Amniotic epithelial cell (primary cell): ENCODE measurements at regions not wholly inside any gene's neighbourhood (a gene's known extent, or its start where the extent isn't known, plus 50 kb on each side); places are given as distances from the start of the nearest gene placed in this dataset.
"Not testable (repeated sequence)": the region's sequence is repeated elsewhere in the genome, so short reads cannot be mapped to it uniquely, and the experiment has no call there.

Experiments
- DNase-seq: peaks from one replicate; pipeline ENCODE4 v3.0.0-alpha.2; 2010; ENCODE audit warnings: low read depth

DNA sequence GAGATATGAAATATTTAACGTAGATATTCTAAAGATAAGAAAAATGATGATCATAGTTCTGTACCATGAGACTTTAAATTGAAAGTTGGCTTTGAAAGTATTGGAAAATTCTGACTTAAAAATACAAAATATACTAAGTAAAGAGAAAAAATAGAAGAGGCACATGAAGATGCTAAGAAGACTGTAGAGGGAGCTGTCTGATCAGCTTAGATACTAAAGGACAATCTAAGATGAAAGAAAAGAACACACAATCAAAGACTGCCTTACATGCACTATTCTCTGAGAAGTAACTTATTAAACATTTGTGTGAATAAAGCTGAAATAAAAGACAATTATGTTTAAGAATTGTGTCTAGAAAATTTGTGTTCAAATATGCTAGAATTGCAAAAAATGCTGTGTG, 55.1 kb downstream of the RBMXL2 start:
- DNase-seq, result peak; percentile 7

DNA sequence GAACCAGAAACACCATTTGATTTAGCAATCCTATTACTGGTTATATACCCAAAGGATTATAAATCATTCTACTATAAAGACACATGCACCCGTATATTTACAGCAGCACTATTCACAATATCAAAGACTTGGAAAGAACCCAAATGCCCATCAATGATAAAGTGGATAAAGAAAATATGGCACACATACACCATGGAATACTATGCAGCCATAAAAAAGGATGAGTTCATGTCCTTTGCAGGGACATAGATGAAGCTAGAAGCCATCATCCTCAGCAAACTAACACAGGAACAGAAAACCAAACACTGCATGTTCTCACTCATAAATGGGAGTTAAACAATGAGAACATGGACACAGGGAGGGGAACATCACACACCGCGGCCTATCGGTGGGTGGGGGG, 61.3 kb downstream of the RBMXL2 start:
- DNase-seq, result not testable (repeated sequence)

- peak; percentile 47 for DNase-seq
These were observed 66.1 kb downstream of the RBMXL2 start for GRCh38 chr11:7154881-7155361.

GRCh38 chr11:7160814-7161489, 72.2 kb downstream of the RBMXL2 start:
- no peak for DNase-seq

DNA sequence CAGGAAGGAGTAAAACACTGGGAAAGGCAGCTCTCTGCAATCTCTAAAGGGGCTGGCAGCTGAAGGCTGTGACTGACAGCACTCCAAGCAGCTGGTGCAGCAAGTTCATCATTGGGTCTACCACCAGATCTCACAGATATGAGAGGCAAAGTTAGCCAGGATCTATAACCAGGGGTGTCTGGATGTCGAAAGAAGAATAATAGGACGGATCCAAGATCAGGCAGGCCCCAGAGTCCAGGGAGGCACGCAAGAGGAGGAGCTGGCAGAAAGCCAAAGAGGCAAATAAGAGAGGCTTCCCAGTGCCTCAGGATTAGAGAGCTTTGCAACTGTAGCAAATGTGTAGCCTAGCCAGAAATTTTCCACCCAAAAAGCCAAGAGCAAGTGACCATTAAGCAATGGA, 77.1 kb downstream of the RBMXL2 start:
- no peak for DNase-seq

DNA sequence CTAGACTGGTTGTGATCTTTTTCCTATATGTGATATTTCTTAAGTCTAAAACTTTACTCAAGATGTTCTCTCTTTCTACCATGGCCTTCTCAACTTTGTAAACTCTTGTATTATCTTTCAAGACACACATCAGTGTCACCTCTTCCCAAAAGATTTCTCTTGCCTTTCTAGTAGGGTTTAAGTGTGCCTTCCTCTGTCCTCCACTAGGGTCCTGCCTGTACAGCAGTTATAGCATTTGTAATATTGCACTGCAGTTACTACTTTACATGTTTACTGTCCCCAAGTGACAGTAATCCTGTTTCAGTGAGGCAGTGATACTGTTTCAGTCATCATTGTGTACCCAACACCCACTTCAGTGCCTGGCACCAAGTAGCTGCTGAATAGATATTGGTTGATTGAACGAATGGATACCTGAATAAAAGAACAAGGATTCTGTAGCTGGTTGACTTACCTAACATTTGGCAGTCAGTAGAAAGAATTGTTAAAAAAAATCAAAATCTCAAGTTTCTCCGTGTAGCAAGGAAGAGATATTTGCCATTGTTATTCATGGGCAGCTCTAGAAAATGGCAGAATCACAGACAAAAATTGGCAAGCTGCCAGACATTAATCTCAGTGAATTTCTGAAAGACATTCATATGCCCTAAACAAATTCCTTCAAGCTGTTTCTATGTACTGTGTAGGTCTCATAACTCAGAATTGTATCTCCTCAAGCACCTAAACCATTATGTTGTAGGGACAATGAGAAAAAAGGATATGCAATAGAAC, 79.4 kb downstream of the RBMXL2 start:
- no peak for DNase-seq

- DNase-seq, result no peak
These were observed 79.9 kb downstream of the RBMXL2 start for GRCh38 chr11:7168741-7168990.

DNA sequence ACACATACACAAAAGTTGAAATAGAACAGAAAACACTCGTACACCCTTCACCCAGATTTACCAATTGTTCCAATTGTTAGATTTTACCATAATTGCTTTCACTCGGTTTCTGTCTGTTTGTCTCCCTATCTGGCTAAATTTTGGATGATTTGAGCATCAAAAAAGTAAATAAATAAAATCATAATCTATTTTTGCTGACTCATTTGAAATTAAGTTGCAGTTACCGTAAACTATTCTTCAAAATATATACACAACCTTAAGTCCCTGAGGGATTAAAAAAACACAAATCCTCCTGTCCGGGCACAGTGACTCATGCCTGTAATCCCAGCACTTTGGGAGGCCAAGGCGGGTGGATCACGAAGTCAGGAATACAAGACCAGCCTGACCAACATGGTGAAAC, 81.3 kb upstream of the SYT9 start:
- DNase-seq, result peak; percentile 6

DNA sequence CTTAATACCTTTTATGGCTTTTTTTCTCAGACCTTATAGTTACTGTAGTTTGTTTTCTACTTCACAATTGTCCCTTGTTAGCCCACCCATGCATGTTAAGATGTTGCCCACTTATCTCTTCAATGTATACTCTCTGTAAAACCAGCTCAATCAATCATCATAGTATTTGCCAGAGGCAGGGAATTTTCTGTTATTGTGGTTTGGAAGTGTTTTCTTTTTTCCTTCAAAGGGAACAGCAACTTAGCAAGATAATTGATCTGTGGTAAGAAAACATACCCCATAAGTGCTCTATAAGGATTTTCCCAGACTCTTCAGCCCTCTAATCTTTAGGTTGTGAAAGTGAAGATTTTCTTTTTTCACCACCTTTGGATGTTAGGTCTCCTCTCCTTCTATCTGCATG, 76.7 kb upstream of the SYT9 start:
- no peak for DNase-seq

DNA sequence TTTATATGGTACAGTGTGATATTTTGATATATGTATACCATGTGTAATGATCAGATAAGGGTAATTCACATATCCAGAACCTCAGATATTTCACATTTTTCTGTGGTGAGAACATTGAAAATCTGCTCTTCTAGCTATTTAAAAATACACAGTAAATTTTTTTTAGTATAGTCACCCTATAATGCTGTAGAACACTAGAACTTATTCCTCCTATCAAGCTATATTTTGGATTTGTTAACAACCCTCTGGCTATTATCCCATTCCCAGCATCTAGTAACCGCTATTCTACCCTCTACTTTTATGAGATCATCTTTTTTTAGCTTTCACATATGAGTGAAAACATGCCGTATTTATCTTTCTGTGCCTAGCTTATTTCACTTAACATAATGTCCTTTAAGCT, 65.5 kb upstream of the SYT9 start:
- peak; percentile 19 for DNase-seq

GRCh38 chr11:7186676-7187075, 65.0 kb upstream of the SYT9 start:
- no peak for DNase-seq

DNA sequence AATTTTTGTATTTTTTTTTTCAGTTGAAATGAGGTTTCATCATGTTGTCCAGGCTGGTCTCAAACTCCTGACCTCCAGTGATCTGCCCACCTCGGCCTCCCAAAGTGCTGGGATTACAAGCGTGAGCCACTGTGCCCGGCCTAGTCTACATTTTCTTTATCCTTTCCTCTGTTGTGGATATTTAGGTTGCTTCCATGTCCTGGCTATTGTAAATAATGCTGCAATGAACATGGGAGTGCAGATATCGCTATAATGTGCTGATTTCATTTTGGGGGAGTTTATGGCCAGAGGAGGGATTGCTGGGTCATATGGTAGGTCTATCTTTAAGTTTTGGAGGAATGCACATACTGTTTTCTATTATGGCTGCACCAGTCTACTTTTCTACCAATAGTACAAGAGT, 58.9 kb upstream of the SYT9 start:
- not testable (repeated sequence) for DNase-seq

DNA sequence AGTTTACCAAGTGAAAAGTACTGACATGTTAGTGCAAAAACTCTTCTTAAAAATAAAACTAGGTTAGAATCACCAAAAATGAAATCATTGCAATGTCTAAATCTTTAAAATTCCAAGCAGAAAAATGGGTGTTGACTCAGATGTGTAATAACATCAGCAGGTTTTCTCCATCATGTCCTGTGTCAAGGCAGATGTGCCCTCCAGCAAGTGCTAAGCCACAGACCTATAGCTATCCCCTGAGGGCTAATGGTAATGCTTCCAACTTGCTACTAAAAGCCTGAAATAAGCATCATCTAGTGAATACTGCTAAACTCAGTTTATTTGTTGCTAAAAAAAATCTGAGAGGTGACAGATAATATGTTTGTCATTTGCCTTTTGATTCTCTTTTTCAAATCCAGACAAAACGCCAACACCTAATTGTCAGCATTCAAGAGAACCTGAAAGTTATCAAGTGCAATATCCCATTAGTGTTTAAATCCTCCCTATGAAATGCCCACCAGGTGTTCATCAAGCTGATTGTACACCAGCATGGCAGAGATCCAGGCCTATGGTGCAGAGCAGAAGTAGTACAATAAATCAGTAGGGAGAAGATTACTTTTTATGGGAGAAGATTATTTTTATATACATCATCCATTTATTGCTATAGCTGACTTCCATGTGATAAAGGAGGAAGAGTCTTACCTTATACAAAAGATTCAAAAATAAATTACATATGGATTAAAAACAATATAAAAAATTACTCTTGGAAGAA, 55.1 kb upstream of the SYT9 start:
- DNase-seq, result no peak

DNA sequence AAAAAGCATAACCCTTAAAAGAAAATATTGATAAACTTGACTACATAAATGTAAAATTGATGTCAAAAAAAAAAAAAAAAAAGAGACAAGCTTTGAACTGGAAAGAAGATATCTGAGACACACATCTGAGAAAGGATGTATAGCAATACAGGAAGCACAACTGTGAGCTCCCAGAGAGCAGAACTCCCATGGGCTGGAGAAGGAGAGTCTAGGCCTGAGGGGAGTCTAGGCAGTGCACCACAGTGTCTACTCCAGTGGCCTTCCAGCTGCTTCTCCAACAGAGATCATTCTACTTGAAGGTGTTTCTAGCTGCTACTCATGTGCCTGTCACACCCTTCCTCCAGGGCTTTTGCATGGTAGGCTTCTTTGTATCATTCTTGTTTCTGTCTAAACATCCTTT, 54.2 kb upstream of the SYT9 start:
- no peak for DNase-seq
